GM06990 (cell line): ENCODE measurements at regions not wholly inside any gene's neighbourhood (a gene's known extent, or its start where the extent isn't known, plus 50 kb on each side); places are given as distances from the start of the nearest gene placed in this dataset.

Experiments used
- DNase-seq: peaks from one replicate; pipeline ENCODE4 v3.0.0-alpha.2; 2011; ENCODE audit not compliant: insufficient read length; ENCODE audit errors: extremely low read depth
- H3K27me3 ChIP-seq: replicated peaks from 2 replicates; pipeline ENCODE4 v1.6.0; 2011; ENCODE audit warnings: low read length; ENCODE audit not compliant: control insufficient read depth, insufficient read depth
- H3K36me3 ChIP-seq: 2 replicates; pipeline ENCODE4 v1.5.1; 2011; ENCODE audit warnings: low read length; ENCODE audit not compliant: control insufficient read depth, insufficient read depth
- H3K4me3 ChIP-seq: replicated peaks from 2 replicates; pipeline ENCODE4 v1.5.1; 2011; ENCODE audit warnings: low read depth, mild to moderate bottlenecking, control low read depth, low read length
- TF ChIP-seq, protein P1 (sequence below): IDR thresholded peaks from 2 replicates; pipeline ENCODE4 v1.5.1; 2011; ENCODE audit warnings: low read length, control low read depth, mild to moderate bottlenecking, inconsistent platforms; ENCODE audit not compliant: insufficient read depth, poor library complexity, severe bottlenecking

- TF ChIP-seq, protein P1, sequence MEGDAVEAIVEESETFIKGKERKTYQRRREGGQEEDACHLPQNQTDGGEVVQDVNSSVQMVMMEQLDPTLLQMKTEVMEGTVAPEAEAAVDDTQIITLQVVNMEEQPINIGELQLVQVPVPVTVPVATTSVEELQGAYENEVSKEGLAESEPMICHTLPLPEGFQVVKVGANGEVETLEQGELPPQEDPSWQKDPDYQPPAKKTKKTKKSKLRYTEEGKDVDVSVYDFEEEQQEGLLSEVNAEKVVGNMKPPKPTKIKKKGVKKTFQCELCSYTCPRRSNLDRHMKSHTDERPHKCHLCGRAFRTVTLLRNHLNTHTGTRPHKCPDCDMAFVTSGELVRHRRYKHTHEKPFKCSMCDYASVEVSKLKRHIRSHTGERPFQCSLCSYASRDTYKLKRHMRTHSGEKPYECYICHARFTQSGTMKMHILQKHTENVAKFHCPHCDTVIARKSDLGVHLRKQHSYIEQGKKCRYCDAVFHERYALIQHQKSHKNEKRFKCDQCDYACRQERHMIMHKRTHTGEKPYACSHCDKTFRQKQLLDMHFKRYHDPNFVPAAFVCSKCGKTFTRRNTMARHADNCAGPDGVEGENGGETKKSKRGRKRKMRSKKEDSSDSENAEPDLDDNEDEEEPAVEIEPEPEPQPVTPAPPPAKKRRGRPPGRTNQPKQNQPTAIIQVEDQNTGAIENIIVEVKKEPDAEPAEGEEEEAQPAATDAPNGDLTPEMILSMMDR = no peak
- H3K4me3 ChIP-seq = no peak overlapping the region
- no peaks in the 10 kb centered on the region for H3K27me3 ChIP-seq
- H3K36me3 ChIP-seq = no peaks in the 10 kb centered on the region
- DNase-seq = no peak
Measured at GRCh38 chr12:113582521-113583218, 111.0 kb upstream of the LHX5 start.

GRCh38 chr12:113581342-113581741 is 109.7 kb upstream of the LHX5 start:
- Histone ChIP-seq H3K27me3 (no peaks in the 10 kb centered on the region), H3K4me3 (no peak overlapping the region), H3K36me3 (no peaks in the 10 kb centered on the region)
- no peak for DNase-seq
- TF ChIP-seq, protein P1 = no peak

GRCh38 chr12:113580437-113580836 is 108.8 kb upstream of the LHX5 start:
- DNase-seq = no peak
- TF ChIP-seq, protein P1 = no peak
- Histone ChIP-seq H3K27me3 (no peaks in the 10 kb centered on the region), H3K4me3 (no peak overlapping the region), H3K36me3 (no peaks in the 10 kb centered on the region)

GRCh38 chr12:113577464-113578129 is 105.9 kb upstream of the LHX5 start:
- no peak overlapping the region for H3K4me3 ChIP-seq
- H3K27me3 ChIP-seq = no peaks in the 10 kb centered on the region
- no peaks in the 10 kb centered on the region for H3K36me3 ChIP-seq
- DNase-seq = no peak
- TF ChIP-seq, protein P1 = no peak

DNA sequence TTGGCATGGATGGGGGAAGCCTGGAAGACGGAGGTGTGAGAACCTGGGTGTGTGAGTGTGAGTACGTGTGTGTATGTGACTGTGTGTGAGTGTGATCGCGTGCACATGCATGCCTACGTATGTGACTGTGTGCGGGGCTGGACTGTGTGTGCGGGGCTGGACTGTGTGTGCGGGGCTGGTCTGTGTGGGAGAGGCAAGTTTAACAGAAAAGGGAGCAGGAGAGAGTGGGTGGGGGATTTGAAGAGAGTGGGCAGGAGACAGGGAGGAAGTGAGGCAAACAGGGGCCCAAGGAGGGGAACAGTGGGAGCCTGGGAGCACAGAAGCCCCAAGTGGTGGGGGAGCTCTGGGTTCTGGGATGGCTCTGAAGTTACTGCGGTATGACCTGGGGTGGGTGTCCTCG is 103.7 kb upstream of the LHX5 start:
- no peak for DNase-seq
- no peaks in the 10 kb centered on the region for H3K36me3 ChIP-seq
- no peaks in the 10 kb centered on the region for H3K27me3 ChIP-seq
- no peak overlapping the region for H3K4me3 ChIP-seq
- TF ChIP-seq, protein P1 = no peak
